GM19035 (cell line): ENCODE measurements at regions not wholly inside any gene's neighbourhood (a gene's known extent, or its start where the extent isn't known, plus 50 kb on each side); places are given as distances from the start of the nearest gene placed in this dataset.

Experiments
- ATAC-seq: cut with Tn5 transposase; IDR thresholded peaks from one replicate; pipeline ENCODE4 v1.9.1; 2021; ENCODE audit not compliant: unreplicated experiment

GRCh38 chr18:78677483-78678317 is 301.9 kb upstream of the SALL3 start:
- no peak for ATAC-seq

GRCh38 chr18:78678318-78678695 is 301.3 kb upstream of the SALL3 start:
- ATAC-seq: no peak

- no peak for ATAC-seq
These were observed 300.6 kb upstream of the SALL3 start for GRCh38 chr18:78679031-78679430.

- no peak for ATAC-seq
These were observed 299.9 kb upstream of the SALL3 start for GRCh38 chr18:78679613-78680260.

- no peak for ATAC-seq
These were observed 298.2 kb upstream of the SALL3 start for GRCh38 chr18:78681396-78681795.

GRCh38 chr18:78681934-78682333 is 297.7 kb upstream of the SALL3 start:
- no peak for ATAC-seq

- no peak for ATAC-seq
These were observed 296.9 kb upstream of the SALL3 start for GRCh38 chr18:78682716-78683115.

- no peak for ATAC-seq
These were observed 296.2 kb upstream of the SALL3 start for GRCh38 chr18:78683191-78684010.

- ATAC-seq: no peak
These were observed 294.2 kb upstream of the SALL3 start for GRCh38 chr18:78685250-78685979.

- ATAC-seq: no peak
These were observed 293.6 kb upstream of the SALL3 start for GRCh38 chr18:78685980-78686530.

- no peak for ATAC-seq
These were observed 292.5 kb upstream of the SALL3 start for GRCh38 chr18:78686976-78687685.

GRCh38 chr18:78687736-78688135 is 291.9 kb upstream of the SALL3 start:
- ATAC-seq: no peak

GRCh38 chr18:78688249-78688648 is 291.4 kb upstream of the SALL3 start:
- no peak for ATAC-seq

- ATAC-seq: no peak
These were observed 290.7 kb upstream of the SALL3 start for GRCh38 chr18:78688916-78689315.

- ATAC-seq: no peak
These were observed 290.0 kb upstream of the SALL3 start for GRCh38 chr18:78689606-78690005.

GRCh38 chr18:78692105-78692504 is 287.5 kb upstream of the SALL3 start:
- no peak for ATAC-seq

GRCh38 chr18:78693429-78693828 is 286.2 kb upstream of the SALL3 start:
- ATAC-seq: no peak

GRCh38 chr18:78696698-78697435 is 282.8 kb upstream of the SALL3 start:
- no peak for ATAC-seq

GRCh38 chr18:78697446-78697845 is 282.2 kb upstream of the SALL3 start:
- ATAC-seq: no peak
